Adrenal gland (tissue), 9 donors: ENCODE measurements at regions not wholly inside any gene's neighbourhood (a gene's known extent, or its start where the extent isn't known, plus 50 kb on each side); places are given as distances from the start of the nearest gene placed in this dataset.

Experiments
- DNase-seq, 7 donors: peaks; one replicate each; pipeline ENCODE4 v3.0.0-alpha.2; 2019 to 2020
- H3K27ac ChIP-seq, 5 donors: fragments of 200-600 bp; sonication (generic) in 4 of 5; 1 replicate in 3 of 5; 2 replicates in 2 of 5; pipeline versions ENCODE4 v1.5.1 to v1.8.0; 2016 to 2020; ENCODE audit warnings: mild to moderate bottlenecking in 1 of 5
- H3K27me3 ChIP-seq: fragments of 200-600 bp; 2 replicates; pipeline ENCODE4 v1.8.0; 2021
- H3K36me3 ChIP-seq, 2 donors: fragments of 200-600 bp; replicated peaks in 1 of 2; 1 replicate in 1 of 2; 2 replicates in 1 of 2; pipeline versions ENCODE4 v1.5.1 to v1.8.0; 2018 to 2022
- H3K4me1 ChIP-seq, 2 donors: fragments of 200-600 bp; replicated peaks in 1 of 2; 1 replicate in 1 of 2; 2 replicates in 1 of 2; pipeline versions ENCODE4 v1.5.1 to v1.8.0; 2018 to 2021
- H3K4me3 ChIP-seq, 4 donors: fragments of 200-600 bp; sonication (generic) in 3 of 4; one replicate each; pipeline ENCODE4 v1.5.1; 2016 to 2018
- H3K9me3 ChIP-seq, 3 donors: fragments of 200-600 bp; sonication (generic) in 1 of 3; replicated peaks in 1 of 3; 1 replicate in 2 of 3; 2 replicates in 1 of 3; pipeline versions ENCODE4 v1.5.1 to v1.8.0; 2016 to 2021
- CTCF ChIP-seq, 6 experiments: fragments of 450-650 bp in 4 of 6; fragments of 200-600 bp in 2 of 6; sonication (generic) in 1 of 6; IDR thresholded peaks; 1 replicate in 5 of 6; 2 replicates in 1 of 6; pipeline versions ENCODE4 v1.5.1 to v1.8.0; 2016 to 2021; ENCODE audit warnings: antibody characterized with exemption in 6 of 6, mild to moderate bottlenecking in 2 of 6, moderate library complexity in 1 of 6
- POLR2A ChIP-seq, 2 donors: fragments of 450-650 bp; IDR thresholded peaks; one replicate each; pipeline ENCODE4 v1.6.1; 2017; ENCODE audit warnings: antibody characterized with exemption in 2 of 2, mild to moderate bottlenecking in 2 of 2, moderate library complexity in 1 of 2
- WGBS, 4 donors: extraction: QIAGEN DNeasy Blood & Tissue Kit in 2 of 4; methylation state at CpG; one replicate each; pipeline versions ENCODE4 v1.1.5 to v1.1.7; 2013 to 2017; 5-methylcytosine and 5-hydroxymethylcytosine counted together
- intact Hi-C, 2 donors: fragments of 100-400 bp; cut with DNase I; formaldehyde crosslinking; loops; one replicate each; pipeline versions ENCODE4 v1.14.1 to v1.15.0; 2022 to 2023
- donor health status: healthy with polysubstance abuse.
- donor health status: Bipolar disorder and iron deficiency.
- donor health status: DM: yes; HTN: yes; CAD: no.
- donor health status: DM: no; HTN: no; CAD: no.
- donor health status: DM: no; HTN: no; CAD: no.

DNA sequence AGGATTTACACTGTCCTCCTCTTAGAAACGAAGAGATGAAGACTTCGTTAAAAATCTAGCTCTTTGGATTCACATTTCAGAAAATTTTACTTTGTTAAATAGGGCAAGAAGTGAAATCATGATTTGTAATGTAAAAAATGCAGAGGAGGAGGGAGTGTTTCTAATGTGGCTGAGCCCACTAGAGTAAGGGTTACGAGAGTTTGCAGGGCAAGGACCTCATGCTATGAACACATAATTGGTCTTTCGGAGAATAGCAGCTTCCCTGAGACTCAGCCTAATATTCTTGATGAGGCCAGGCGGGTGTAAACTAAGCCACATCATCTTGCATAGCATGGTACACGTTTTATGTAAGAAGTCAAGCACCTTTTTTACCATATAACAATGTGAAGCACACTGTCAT, 191.0 kb upstream of the ADAMTS16 start:
- TF ChIP-seq CTCF (IDR thresholded peaks at IDR 0.05) (no peak), POLR2A (IDR thresholded peaks at IDR 0.05) (no peak)
- no peak for DNase-seq
- no peaks in the 10 kb centered on the region for H3K36me3 ChIP-seq
- 48 to 56% (median 51%) methylated on average over 6 of the region's 6 CpGs for WGBS, 4 donors
- H3K9me3 ChIP-seq: no peaks in the 10 kb centered on the region
- peaks cover 4% of the 10 kb centered on the region for H3K27me3 ChIP-seq
- no peak overlapping the region for H3K27ac ChIP-seq
- H3K4me3 ChIP-seq: no peak overlapping the region
- H3K4me1 ChIP-seq: no peaks in the 10 kb centered on the region
- intact Hi-C loops: no loop called here

DNA sequence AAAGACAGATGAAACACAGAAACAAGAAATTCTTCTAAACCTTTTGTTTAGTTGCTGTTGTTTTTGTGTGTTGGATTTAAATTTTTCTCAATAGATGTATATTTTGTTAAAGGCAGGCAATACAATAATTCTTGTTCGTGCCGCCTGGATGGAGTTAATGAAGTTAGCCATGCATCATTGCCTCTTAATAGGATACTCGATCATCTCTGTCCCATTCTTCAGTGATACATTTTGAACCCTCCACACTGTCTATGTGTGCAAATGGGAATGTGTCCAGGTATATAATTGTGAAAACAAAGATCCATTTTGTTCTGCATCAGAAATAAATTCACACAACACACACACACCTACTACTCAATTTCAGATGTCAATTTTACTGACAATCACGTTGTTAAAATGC, 186.6 kb upstream of the ADAMTS16 start:
- DNase-seq: no peak
- H3K4me1 ChIP-seq: no peaks in the 10 kb centered on the region
- TF ChIP-seq CTCF (IDR thresholded peaks at IDR 0.05): no peak
- TF ChIP-seq POLR2A (IDR thresholded peaks at IDR 0.05): no peak
- WGBS, 4 donors: 60 to 73% (median 67%) methylated on average over 4 of the region's 4 CpGs
- H3K36me3 ChIP-seq: no peaks in the 10 kb centered on the region
- intact Hi-C loops: no loop called here
- H3K9me3 ChIP-seq: no peaks in the 10 kb centered on the region
- H3K27ac ChIP-seq: no peak overlapping the region
- H3K27me3 ChIP-seq: peaks cover 4% of the 10 kb centered on the region
- no peak overlapping the region for H3K4me3 ChIP-seq

GRCh38 chr5:4954048-4954447, 186.1 kb upstream of the ADAMTS16 start:
- Histone ChIP-seq H3K27ac (no peak overlapping the region), H3K36me3 (no peaks in the 10 kb centered on the region), H3K4me3 (no peak overlapping the region), H3K27me3 (peaks cover 4% of the 10 kb centered on the region), H3K9me3 (no peaks in the 10 kb centered on the region), H3K4me1 (no peaks in the 10 kb centered on the region)
- intact Hi-C loops: no loop called here
- TF ChIP-seq CTCF (IDR thresholded peaks at IDR 0.05) (no peak), POLR2A (IDR thresholded peaks at IDR 0.05) (no peak)
- no peak for DNase-seq
- WGBS, 4 donors: 63 to 72% (median 68%) methylated on average over 4 of the region's 4 CpGs

DNA sequence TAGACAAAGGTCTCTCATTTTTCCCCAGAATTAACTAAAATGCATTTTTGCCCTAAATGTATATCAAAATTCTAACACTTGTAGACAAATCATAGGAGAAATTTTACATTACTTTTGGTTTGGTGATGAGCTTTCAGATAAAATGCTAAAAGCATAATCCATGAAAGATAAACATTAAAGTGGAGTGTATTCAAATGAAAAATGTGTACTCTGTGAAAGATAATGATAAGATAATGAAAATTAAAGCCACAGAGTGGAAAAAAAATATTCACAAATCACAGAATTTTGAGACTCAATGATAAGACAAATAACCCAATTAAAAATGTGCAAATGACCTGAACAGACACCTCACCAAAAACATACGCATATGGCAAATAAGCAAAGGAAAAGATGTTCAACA, 176.9 kb upstream of the ADAMTS16 start:
- no peaks in the 10 kb centered on the region for H3K36me3 ChIP-seq
- no peaks in the 10 kb centered on the region for H3K9me3 ChIP-seq
- no peak overlapping the region for H3K27ac ChIP-seq
- no peak for TF ChIP-seq POLR2A (IDR thresholded peaks at IDR 0.05)
- no peak for TF ChIP-seq CTCF (IDR thresholded peaks at IDR 0.05)
- DNase-seq: no peak
- H3K4me3 ChIP-seq: no peak overlapping the region
- no peaks in the 10 kb centered on the region for H3K4me1 ChIP-seq
- 63 to 92% (median 77%) methylated on average over 1 of the region's 1 CpG for WGBS, 4 donors
- H3K27me3 ChIP-seq: no peaks in the 10 kb centered on the region
- intact Hi-C loops: no loop called here
